CD4-positive, alpha-beta T cell treated with Interleukin-15 for 1 hour (primary cell): ENCODE measurements at regions not wholly inside any gene's neighbourhood (a gene's known extent, or its start where the extent isn't known, plus 50 kb on each side); places are given as distances from the start of the nearest gene placed in this dataset.
"Not testable (repeated sequence)": the region's sequence is repeated elsewhere in the genome, so short reads cannot be mapped to it uniquely, and the experiment has no call there.

Source experiments
- DNase-seq: peaks from one replicate; pipeline ENCODE4 v3.0.0-alpha.2; 2020

GRCh38 chr3:75248974-75249373 lies 415.2 kb upstream of the FRG2C start:
- no peak for DNase-seq

DNA sequence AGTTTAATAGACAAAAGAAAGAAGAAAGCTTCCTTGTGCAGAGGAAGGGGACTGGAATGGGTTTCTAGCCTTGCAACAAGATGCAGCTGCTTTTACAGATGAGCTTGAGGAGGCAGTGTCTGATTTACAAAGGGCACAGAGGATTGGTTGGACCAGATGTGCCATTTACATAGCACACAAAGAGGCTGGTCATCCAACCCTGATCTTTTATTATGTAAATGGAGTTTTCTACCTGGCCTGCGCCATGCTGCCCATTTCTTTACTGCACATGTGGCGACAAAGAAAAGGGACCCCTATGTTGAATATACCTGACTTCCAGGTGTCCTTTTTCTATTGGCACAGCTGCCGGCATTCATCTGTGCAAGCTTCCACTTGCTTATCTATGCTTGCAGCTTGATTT lies 409.4 kb upstream of the FRG2C start:
- no peak for DNase-seq

GRCh38 chr3:75258825-75259683 lies 405.1 kb upstream of the FRG2C start:
- not testable (repeated sequence) for DNase-seq

- DNase-seq = not testable (repeated sequence)
These were observed 403.2 kb upstream of the FRG2C start for GRCh38 chr3:75260975-75261374.

DNA sequence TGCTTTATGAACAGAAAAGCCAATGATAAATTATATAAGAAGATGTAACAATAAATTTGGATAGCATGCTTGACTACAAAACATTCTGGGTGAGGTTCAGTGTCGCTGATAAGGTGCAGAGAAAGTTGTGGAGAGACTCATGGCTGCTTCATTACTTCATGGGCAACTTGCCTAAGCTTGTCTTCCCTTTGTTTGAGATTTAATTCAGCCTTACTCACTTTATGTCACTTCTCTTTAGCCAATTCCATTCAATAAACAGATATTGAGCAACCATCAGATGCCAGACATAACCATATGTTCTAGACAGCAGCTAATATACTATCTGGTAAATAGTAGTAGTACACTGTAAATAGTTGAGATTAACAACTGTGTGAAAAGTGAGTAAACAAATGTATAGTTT lies 401.5 kb upstream of the FRG2C start:
- DNase-seq = no peak

DNA sequence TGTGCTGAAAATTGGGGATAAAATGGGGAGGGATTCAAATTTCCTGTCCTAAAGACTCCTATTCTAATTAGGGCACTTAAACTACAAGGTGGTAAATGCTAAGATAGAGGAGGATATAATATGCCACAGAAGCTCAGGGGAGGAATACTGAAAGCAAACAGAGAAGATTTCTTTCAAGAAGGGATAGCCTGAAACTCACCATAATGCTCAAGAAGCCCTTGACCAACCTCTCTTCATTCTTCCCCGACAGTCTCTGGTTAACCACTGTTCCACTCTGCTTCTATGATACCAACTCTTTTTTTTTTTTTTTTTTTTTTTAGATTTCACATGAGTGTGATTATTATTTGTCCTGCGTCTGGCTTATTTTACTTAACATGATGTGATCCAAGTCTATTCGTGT lies 398.2 kb upstream of the FRG2C start:
- no peak for DNase-seq

DNA sequence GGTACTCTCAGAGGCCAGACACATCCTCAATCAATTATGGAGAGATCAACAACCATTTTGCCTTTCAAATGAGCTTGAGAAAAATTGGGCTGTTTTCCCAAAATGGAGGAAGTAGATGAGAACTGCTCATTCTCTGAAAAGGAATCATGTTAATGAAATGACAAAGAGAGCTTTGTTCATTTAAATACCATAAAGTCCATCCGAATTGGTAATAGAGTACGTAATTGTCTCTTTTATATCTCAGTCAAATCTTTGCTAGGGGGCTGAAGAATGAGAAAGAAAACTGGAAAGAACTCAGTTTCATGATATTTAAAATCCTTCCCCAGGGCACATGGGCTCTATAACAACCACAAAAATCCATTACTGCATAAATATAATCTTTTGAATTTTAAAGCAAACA lies 395.6 kb upstream of the FRG2C start:
- not testable (repeated sequence) for DNase-seq

GRCh38 chr3:75272237-75272636 lies 391.9 kb upstream of the FRG2C start:
- DNase-seq = not testable (repeated sequence)

- DNase-seq = no peak
These were observed 391.4 kb upstream of the FRG2C start for GRCh38 chr3:75272691-75273090.

DNA sequence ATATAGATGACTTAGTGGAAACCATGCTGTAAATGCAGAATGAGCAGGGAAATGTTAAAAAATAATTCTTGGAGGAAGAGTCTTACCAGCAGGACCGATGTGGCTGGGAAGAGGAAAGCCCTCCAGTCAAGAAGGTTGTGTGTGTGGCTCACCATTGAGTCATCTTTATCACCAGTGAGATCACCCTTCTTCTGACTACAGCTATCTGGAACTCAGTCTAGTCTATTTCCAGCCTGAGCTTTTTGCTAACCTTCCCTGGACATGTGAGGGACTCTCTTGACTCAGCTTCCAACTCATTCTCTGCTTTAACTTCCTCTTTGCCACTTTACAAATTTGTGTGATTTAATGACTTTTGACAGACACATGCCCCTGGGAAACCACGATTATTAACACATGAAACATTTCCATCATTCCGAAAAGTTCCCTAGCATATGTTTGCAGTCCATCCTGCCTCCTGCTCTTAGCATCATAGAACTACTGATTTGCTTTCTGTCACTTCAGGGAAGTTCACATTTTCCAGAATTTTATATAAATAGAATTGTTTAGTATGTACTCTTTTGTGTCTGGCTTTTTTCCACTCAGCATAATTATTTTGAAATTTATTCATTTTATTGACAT lies 378.5 kb upstream of the FRG2C start:
- not testable (repeated sequence) for DNase-seq

DNA sequence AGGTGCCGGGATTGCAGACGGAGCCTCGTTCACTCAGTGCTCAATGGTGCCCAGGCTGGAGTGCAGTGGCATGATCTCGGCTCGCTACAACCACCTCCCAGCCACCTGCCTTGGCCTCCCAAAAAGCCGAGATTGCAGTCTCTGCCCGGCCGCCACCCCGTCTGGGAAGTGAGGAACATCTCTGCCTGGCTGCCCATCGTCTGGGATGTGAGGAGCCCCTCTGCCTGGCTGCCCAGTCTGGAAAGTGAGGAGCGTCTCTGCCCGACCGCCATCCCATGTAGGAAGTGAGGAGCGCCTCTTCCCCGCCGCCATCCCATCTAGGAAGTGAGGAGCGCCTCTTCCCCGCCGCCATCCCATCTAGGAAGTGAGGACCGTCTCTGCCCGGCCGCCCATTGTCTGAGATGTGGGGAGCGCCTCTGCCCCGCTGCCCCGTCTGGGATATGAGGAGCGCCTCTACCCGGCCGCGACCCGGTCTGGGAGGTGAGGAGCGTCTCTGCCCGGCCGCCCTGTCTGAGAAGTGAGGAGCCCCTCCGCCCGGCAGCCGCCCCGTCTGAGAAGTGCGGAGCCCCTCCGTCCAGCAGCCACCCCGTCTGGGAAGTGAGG lies 375.1 kb upstream of the FRG2C start:
- DNase-seq = not testable (repeated sequence)

- DNase-seq = no peak
These were observed 370.0 kb upstream of the FRG2C start for GRCh38 chr3:75294124-75294523.

- DNase-seq = no peak
These were observed 369.1 kb upstream of the FRG2C start for GRCh38 chr3:75295013-75295412.

GRCh38 chr3:75296858-75297257 lies 367.3 kb upstream of the FRG2C start:
- no peak for DNase-seq

GRCh38 chr3:75300606-75301005 lies 363.5 kb upstream of the FRG2C start:
- DNase-seq = no peak

DNA sequence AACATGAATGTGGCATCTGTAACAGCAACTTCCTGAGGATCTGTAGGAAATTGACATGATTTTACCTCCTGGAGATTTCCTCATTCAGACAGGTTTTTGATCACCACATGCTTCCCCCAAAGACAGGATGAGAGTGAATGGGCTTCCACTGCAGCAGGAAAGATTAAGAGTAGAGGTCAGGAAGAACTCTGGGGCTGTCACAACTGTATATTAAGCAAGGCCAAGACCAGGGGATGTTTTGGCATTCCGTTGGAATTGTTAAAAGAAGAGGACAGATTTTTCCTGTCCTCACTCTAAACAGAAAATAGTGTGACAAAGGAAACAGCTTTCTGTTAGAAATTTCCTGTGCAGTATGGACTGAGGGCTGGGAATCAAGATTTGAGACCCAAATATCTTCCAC lies 363.1 kb upstream of the FRG2C start:
- not testable (repeated sequence) for DNase-seq

DNA sequence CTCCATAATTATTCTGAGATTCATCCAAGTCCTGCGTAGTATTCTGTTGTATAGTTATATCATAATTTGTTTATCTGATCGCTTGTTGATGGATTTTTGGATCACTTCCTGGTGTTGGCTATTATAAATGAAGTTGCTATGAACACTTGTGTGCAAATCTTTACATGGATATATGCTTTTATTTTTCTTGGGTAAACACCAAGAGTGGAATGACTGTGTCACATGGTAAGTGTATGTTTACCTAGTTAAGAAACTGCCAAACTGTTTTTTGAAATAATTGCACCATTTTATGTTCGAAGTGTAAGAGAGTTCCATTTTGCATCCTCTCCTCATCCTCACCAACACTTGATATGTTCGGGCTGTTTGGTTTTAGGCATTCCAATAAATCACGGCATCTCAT lies 360.4 kb upstream of the FRG2C start:
- no peak for DNase-seq

DNA sequence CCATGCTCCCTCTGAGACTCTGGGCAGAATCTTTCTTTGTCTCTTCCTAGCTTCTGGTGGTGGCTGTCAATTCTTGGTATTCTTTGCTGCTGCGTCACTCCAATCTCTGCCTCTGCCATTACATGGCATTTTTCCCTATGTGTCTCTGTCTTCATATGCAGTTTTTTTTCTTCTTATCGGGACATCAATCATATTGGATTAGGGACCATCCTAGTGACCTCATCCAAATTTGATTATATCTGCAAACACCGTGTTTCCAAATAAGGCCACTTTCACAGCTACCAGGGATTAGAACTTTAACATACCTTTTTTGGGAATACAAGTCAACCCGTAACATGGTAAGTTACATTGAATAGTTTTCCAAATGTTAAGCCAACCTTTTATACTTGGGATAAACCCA lies 358.2 kb upstream of the FRG2C start:
- DNase-seq = no peak

DNA sequence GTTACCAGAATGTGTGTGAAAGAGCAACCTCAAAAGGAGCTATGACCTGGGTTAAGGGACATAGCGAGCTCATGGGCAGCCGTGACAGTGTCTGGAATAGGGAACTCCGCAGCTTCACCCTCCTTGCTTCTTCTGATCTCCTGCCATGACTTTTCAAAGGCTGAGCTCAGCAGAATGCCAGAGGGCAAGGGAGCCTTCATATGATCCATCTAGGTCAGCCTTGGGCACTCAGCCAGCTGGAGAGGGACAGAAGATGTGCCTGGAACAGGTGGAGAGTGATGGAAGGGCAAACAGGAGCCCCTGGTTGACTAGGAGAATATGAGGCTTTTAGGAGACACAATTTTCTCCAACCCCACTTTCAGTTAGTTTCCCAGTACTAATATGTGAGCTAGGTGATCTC lies 352.8 kb upstream of the FRG2C start:
- not testable (repeated sequence) for DNase-seq

- not testable (repeated sequence) for DNase-seq
These were observed 351.7 kb upstream of the FRG2C start for GRCh38 chr3:75312469-75312868.

DNA sequence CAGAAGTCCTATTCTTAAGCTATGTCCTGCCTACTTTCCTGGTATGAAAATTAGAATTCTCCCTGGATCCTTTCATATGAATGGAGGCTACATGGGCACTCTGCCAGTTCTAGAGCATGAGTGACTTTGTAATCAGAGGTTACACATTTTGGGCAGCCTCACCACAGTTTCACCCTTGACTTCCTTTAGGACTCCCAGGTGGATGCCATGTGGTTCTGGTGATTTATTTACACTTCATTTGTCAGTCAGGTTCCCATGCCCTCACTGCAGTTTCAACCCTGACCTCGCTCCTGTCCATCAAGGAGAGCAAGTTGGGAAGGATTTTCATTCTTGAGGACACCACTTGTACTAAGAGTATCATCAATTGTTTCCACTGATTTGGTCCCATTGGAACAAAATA lies 344.4 kb upstream of the FRG2C start:
- DNase-seq = not testable (repeated sequence)

DNA sequence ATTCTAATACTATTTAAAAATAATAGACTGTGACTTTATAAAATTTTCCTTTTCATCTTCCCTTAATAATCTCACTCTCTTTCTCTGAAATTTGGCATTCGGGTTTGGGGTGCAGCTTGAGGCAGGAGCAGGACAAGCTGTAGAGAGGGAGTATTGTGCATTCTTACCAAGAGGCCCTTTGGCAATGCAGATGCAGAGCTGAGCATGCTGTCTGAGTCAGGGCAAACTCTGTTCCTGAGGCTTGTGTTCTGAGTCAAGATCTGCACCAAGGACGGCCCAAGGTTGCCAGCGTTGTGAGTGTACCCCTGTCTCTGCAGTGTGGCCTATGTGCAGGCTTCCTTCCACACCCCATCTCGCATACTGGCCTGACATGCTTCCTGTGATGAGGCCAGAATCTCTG lies 343.8 kb upstream of the FRG2C start:
- no peak for DNase-seq

DNA sequence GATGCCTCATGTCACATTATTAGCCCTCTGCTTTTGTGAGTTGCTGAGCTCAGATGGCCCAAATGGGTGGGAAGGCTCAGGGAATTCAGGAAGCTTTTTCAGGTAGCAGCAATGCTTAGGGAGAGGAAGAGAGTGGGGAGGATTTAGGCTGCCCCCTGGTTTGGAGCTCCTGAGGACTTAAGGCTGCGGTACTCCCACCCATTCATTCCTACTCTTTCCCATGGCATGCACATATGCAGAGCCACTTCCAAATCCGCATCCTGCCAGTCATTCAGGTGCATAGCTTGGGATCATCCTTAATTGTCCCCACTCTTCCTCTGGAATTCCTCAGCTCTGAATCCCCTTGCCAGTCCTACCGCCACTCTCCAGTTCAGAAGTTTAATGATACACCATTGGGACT lies 343.1 kb upstream of the FRG2C start:
- no peak for DNase-seq

DNA sequence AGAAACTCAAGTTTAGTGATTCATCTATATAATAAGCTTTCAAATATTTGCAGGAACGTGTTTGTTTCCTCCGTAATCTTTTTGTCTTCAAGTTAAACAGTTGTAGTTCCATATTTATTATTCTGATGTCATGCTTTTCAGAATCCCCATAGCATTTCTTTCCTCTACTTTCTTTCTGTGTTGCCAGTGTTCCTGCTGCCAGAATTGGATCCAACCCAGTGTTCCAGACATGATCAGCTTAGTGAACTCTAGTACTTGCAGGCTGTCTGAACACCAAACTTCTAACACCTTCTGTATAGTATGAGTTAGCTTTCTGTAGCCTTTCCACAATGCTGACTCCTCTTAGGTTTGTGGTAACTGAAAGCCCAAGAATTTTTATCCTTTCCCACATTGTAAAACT lies 340.2 kb upstream of the FRG2C start:
- DNase-seq = not testable (repeated sequence)
